ENCODE measurements at regions not wholly inside any gene's neighbourhood (a gene's known extent, or its start where the extent isn't known, plus 50 kb on each side); places are given as distances from the start of the nearest gene placed in this dataset.
"Not testable (repeated sequence)": the region's sequence is repeated elsewhere in the genome, so short reads cannot be mapped to it uniquely, and the experiment has no call there.

DNA sequence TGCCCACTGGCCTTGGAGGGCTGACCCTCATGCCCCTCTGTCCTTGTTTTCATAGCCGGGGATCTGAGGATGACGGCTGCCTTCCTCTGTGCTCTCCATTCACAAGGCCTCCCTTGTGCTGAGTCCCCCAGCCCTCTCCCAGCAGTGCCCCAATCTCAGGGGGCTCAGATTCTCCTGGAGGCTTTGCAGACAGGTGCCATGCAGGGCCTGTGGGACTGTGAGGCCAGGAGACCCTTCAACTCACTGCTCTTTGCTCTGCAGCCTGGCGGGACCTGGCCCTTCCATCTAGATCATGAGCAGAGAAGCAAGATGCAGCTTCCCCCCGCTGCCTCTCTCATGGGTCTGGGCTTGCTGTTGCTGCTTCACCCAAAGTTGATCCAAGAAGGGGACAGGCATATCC, 356.0 kb downstream of the BCL11B start:
- DNase-seq (ENCODE audit: low spot score): no peak

DNA sequence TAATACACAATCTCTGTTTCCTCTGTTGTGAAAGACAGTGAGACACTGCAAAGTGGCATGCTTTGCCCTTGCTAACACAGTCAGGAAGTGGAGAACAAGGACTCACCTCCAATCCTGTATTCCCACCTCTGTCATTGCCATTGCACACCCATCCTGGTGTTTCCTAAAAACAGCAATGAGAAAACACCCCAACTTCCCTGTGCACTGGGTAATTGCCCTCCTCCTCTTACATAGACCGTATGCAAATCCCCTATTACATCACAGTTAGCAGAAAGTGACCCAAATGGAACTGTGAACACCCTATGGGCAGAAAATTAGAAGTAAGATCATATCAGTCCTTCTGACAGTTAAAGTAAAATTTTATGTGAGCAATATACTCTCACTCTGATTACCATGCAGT, 355.5 kb downstream of the BCL11B start:
- no peak for DNase-seq (ENCODE audit: low spot score)

DNA sequence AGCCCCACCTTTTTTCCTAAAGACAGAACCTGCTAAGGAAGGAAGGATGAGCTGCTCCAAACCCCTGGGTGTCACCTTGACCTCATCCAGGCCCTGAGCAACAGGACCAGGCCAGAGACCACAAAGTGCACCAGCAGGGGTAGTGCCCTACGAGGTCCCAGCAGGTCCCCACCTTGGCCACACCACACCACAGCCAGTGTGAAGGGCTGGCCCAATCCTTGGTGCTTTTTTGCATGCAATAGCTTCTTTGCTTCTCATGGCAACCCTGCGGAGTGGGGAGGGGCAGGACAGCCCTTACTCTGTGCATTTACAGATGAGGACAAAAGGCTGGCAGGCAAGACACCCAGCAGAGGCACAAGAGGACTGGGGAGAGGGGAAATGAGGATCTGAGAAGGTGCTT, 352.6 kb downstream of the BCL11B start:
- no peak for DNase-seq (ENCODE audit: low spot score)

DNA sequence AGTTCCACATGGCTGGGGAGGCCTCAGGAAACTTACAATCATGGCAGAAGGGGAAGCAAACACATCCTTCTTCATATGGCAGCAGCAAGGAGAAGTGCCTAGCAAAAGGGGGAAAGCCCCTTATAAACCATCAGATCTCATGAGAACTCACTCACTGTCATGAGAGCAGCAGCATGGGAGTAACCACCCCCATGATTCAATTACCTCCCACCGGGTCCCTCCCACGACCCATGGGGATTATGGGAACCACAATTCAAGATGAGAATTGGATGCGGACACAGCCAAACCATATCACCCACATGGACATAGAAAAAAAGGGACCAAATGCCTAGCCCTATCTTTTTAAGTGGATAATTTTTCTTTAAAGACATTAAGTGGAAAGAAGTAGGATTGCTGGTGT, 350.7 kb downstream of the BCL11B start:
- DNase-seq (ENCODE audit: low spot score): not testable (repeated sequence)

DNA sequence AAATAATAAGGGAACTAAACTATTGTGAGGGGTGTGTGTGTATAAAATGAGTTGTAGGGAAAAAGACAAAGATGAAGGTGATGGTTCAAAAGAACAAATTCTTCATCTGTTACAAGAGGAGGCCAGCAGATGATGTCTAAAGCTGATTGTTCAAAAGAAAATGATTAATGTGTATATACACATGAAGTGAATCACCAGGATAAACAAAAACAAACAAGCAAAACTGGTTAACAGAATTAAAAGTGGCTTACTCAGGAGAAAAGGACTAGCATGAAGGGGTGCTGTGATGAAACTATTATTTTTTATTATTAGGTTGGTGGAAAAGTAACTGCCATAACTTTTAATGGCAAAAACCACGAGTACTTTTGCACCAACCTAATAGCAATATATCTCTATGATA, 348.4 kb downstream of the BCL11B start:
- no peak for DNase-seq (ENCODE audit: low spot score)

DNA sequence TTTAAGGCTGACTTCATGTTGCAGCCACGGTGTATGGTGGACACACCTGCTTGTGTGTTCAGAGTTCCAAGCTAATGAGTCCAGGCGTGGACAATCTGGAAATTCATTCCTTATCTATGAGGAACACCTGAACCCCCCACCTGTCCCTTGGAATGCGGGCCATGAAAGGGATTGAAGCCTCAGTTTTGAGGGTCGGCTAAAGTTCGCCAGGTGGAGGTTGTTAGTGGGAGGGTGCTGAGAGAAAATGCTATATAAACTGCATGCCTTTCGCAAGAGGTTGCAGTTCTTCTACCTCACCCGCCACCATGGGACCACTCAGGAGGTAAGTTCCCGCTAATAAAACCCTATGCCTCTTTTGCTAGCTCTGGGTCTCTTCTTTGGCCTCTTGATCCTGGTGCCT, 348.0 kb downstream of the BCL11B start:
- no peak for DNase-seq (ENCODE audit: low spot score)

DNA sequence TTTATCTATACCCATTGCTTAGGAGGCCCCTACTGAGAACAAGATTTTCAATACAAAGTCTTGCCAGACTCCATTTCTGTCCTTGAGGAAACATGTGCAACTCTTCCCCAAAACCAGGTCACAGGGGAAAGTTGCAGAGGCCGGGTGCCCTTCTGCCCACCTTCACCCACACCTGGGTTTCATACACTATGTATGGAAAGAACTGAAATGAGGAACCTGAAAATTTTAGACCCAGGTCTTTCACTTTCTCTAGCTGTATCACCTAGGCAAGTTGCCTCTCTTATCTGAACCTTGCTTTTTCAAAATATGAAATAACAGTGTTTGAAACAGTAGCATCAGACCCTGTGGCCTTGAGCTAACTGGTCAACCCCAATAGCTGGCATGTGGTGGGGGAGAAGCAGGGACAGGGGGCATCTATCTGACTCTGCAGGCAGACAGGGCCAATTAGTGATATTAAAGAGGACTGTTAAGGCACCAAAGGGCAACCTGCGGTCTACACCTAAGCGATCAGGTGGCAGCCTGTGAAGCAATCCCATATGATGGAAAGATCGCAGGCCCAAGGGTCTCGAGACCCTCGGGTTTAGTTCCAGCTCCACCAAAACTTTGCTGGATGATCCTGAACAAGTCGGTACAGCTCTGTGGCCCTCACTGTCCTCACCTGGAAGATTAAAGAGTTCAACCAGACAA, 346.5 kb downstream of the BCL11B start:
- no peak for DNase-seq (ENCODE audit: low spot score)

DNA sequence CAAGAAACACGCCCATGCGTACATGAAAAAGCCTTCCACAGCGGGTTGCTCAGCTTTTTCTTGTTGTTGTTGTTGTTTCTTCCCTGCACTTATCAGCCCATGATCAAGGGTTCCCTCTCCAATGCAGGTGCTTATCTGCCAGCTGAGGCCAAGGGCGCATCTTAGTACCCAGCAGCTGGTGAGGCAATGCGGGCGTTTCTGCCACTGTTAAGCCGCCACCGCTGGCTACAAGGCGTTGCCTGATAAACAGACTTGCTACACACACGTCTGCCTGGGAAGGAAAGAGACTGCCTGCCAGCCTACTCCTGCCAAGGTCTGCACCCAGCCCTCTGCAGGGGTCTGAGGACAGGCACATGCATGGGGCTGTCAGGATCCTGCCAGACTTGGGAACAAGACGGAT, 345.9 kb downstream of the BCL11B start:
- DNase-seq (ENCODE audit: low spot score): no peak

DNA sequence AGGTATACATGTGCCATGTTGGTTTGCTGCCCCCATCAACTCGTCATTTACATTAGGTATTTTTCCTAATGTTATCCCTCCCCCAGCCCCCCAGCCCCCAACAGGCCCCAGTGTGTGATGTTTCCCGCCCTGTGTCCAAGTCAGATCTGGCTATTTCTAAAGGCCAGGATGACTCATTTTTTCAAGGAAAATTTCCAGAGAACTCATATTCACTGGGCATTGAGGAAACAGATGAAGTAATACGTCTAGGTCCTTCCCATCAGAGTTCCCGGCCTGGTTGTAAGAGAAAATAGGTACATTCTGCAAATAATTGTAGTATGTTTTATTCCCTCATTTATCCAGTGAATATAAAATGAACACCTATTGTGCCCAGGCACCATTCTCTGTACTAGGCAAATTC, 345.2 kb downstream of the BCL11B start:
- DNase-seq (ENCODE audit: low spot score): no peak

DNA sequence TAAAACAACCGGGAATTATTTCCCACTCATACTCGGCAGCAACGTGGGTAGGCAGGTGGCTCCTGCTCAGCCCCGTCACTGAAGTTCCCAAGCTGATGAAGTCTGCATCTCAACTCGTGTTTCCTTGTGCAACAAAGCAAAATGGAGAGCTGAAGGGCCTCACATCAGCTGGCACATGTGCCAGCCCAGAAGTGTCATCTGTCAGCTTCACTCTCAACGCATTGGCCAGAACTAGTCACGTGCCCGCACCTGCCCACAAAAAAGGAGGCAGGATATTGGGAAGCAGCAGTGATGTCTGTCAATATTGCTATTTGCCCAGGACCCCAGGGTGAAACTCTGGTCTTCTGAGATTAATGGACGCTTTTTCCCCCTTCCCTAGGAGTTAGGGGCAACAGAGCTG, 344.0 kb downstream of the BCL11B start:
- DNase-seq (ENCODE audit: low spot score): no peak

DNA sequence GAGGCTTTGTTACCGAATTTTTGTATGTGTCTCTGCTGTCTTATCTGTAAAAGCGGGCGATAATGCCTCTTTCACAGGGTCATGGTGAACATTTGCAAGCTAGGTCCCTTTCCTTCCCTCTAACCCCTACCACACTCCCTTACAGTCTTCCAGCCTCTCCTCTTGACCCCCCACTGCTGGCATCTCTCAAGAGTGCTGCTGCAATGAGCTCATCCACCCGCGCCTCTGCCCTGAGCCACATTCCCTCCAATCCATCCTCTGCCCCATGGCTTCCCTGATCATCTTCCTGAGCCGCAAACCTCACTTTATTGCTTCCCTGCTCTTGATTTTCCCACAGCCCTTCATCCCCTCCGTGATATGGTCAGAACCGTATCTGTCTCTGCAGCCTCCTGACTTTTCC, 343.6 kb downstream of the BCL11B start:
- DNase-seq (ENCODE audit: low spot score): no peak

DNA sequence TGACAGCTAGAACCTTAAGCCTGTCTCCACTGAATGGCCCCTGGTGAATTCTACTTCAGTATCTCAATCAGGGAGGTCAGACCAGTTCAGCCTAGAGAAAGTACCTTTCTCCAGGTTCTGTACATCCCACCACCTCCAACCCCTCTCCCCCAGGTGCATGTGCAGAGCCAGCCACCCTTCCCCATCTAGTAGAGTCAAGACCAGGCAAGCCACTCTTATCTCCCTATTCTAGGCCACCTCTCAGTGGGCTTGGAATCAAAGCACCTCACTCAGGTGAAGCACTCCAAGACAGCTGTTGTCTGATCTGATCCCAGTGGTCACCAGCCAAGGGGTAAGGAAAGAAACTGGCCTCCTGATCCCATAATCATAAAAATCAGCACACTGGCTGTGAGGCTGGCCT, 340.9 kb downstream of the BCL11B start:
- DNase-seq (ENCODE audit: low spot score): no peak

DNA sequence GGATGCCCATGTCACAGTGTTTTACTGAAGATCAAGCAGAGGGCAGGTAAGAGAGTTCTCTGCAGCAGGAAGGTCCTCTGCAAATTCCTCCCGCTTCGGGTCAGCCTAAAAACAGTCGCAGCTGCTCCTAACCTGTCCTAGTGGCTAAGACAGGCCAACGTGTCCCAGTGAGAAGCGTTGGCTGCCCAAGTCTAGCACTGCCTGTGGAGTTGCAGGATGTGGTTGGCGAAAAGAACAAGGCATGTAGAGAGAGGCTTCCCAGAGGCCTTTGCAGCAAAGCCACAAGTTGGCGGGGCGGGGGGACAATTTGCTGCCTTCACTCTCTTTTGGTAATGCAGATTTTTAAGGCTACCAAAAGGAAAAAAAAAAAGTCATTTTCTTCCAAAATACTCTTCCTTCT, 340.1 kb downstream of the BCL11B start:
- no peak for DNase-seq (ENCODE audit: low spot score)

DNA sequence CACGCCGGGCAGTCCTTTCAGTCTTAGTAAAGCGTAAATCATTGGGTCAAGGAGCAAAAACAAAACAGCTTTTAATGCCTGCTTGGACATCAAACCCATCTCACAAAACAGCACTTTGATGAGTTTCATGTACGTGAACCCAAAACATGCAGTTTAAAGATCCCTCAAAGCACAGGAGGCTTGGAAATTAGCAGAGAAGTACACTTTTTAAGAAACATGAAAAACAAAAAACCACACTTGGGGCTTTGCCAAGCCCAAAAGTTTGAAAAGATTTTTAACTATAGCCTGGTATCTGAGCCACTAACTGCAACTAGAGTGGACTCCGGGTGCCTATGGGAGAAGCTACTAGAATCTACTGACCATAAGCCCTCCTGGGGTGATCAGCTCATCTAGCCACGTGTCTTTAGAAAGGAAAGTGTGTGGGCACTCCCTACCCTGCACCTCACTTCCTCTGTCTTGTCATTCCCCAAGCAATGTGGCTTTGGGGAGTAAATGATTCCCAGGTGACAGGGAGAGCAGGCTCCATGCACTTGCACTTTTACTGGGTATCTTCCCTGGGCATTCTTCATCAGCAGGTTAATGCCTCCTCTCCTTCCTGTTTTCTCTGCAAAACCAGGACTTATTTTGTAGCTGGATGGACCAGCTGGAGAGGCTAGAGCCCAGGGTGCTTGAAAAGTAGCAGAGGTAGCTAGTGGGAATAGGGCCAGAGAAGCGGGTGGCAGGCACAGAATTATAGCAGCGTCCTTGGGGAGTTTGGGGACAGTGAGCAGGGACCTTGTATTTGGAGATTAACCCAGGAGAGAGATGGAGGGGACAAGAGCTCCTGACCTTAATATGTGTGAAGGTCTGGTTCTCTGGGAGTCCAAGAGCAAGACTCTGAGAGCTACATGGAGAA, 339.3 kb downstream of the BCL11B start:
- no peak for DNase-seq (ENCODE audit: low spot score)

DNA sequence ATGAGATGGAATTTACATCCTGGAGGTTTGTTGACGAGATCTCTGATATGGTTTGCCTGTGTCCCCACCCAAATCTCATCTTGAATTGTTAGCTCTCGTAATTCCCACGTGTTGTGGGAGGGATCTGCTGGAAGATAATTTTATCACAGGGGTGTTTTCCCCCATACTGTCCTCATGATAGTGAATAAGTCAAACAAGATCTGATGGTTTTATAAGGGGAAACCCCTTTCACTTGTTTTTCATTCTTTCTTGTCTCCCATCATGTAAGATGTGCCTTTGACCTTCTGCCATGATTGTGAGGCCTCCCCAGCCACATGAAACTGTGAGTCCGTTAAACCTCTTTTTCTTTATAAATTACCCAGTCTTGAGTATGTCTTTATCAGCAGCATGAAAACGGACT, 337.4 kb downstream of the BCL11B start:
- not testable (repeated sequence) for DNase-seq (ENCODE audit: low spot score)

DNA sequence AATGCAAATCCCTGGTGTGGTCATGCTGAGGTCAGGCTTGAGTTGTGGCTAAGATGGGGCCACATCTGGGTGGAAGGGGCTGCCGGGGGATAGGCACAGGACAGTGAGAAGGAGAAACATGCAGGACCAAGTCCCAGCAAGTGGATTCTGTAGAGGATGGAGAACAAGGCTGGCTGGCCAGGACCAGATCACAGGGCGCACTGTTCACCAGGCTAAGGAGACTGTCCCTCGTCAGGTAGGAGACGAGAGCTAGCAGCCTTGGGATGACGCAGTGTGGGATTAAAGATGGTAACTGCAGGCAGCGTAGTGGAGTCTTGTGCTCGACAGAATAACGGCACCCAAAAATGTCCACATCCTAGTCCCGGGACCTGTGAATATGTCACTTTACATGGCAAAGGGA, 336.1 kb downstream of the BCL11B start:
- DNase-seq (ENCODE audit: low spot score): no peak

DNA sequence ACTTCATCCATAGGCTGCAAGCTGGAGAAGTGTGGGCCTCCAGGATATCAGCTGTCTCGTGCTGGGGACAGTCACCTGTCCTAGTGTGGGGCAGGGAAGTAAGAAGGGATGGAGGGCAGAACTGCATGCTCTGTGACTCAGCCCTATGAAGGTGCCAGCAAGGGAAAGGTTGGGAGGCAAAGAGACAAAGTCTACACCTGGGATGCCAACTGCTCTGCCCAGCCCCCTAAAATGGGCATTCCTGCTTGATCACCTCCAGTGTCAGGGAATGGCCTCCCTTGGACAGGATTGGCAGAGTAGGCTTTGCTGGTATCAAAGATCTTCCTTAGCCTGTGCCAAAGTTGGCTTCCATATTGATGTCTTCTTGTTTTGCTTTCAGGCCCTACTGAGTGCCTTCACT, 335.0 kb downstream of the BCL11B start:
- no peak for DNase-seq (ENCODE audit: low spot score)

DNA sequence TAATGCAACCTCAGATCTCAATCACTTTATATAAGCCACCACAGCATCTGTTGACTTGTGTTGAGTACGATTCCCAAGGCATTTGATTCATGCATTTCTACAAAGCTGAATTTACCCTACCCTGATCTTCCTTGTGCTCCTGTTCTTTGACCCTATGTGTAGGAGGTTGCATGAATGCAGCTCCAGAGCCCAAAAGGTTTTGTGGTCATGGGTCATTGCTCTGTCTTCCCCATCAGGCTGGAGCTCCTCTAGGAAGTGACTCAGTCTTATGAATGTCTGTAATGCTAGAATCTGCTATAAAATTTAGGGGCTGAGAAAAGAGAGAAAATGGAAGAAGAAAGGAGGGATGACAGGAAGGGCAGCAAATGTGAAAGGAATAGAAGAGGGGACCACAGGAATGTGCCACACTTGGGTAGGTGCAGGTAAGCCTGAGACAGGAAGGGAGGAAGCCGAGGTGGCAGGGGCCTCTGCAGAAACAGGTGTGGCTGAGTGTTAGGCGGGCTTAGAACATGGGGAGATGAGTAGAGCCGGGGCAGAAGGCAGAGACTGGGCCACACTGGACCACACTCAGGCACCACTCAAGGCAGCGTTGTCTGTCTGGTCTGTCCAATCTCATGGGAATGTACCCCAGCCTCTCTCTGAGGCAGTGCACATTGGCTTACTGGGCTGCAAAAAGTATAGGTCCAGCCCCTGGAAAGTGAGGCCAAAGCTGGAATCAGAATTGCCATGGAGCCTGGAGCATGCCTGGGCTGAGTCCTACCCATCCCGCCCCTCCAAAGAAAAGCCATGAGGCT, 334.1 kb downstream of the BCL11B start:
- DNase-seq (ENCODE audit: low spot score): no peak

DNA sequence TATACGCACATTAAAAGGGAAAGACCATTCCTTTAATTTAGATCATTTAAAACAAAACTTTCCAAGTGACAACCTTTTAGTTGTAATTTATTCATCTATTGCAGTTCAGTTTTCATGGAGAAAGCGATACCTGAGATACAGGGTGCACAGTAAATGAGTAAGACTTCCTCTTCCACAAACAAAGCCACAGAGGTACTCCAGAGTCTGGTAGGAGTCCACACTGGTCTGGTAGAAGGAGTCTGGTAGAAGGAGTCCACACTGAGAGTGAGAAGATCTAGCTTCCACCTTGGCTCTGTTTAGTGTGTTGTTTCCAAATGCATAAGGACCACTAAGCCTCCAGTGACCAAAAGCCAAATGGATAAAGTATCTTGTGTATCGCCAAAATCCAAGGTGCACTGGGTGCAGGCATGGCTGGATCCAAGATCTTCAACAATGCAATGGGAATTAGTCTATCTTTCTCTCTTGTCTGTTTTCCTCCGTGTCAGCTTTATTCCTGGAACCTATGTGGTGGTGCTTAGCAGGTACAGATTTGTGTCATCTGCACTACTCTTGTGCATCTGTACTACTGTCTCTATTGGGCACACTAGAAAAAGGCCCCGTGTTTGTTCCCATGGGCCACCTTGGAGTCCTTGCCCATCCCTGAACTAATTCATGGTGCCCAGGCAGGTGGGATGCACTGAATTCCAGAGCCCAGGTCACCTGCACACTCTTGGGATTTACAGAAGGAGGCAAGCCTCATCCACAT, 331.1 kb downstream of the BCL11B start:
- no peak for DNase-seq (ENCODE audit: low spot score)

DNA sequence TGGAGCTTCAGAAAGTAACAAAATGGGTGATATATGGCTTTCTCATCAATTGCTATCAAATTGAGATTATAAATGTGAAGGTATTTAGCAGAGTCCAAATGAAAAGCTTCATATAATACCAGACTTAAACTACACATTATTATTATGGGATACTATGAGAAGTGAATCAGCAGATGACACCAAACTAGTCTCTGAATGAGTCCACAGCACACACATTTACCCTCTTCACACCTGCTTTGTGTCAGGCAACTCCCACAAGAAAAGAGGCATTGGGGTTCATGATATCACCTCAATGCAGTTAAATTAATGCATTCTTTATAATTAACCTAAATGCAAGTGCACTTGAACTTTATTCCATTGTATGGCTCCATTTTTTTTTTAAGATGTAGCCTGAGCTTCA, 330.5 kb downstream of the BCL11B start:
- no peak for DNase-seq (ENCODE audit: low spot score)

DNA sequence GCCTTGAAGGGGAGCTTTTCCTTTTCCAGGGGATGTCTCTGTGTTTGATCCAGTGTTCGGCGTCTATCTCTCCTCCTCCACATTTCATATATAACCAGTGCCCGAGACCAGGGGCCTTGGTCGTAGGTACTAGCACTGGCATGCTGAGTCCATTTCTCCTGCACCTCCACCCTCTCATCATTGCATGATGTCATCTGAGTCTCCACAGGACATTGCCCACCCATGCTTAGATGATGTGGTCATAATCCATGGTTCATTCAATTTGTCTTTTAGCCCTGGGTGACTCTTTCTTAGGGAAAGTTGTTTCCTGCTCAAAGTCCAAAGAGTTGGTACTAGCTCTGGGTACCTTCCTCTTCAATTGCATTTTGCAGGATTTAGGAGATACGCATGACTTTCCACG, 328.1 kb downstream of the BCL11B start:
- no peak for DNase-seq (ENCODE audit: low spot score)

DNA sequence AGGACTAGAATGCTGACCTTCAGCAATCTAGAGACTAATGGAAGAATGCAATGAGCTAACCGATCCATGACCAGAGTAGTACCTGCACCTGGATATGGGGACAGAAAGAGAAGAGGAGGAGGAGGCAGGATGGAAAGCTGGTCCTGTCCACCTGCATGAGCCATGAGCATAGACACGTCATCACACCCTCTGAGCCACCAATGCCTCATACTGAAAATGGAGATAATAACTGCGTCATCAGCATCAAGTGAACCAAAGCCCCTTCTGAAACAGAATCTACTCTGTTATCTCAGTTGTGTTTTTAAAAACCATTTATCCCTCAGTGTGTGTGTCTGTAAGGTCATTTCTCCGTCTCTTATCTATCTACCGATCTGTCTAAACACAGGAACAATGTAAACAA, 327.0 kb downstream of the BCL11B start:
- no peak for DNase-seq (ENCODE audit: low spot score)

Data from HuH-7 (cell line).